Body of pancreas (tissue), 4 donors: ENCODE measurements at regions not wholly inside any gene's neighbourhood (a gene's known extent, or its start where the extent isn't known, plus 50 kb on each side); places are given as distances from the start of the nearest gene placed in this dataset.
"Not testable (repeated sequence)": the region's sequence is repeated elsewhere in the genome, so short reads cannot be mapped to it uniquely, and the experiment has no call there.

ENCODE experiments used
- ATAC-seq: fragments of 150-250 bp; one replicate; pipeline ENCODE4 v1.9.1; 2016
- DNase-seq, 4 donors: peaks; one replicate each; pipeline ENCODE4 v3.0.0-alpha.2; 2019
- H3K27ac ChIP-seq, 4 donors: fragments of 200-600 bp; sonication (generic); 1 replicate in 3 of 4; 2 replicates in 1 of 4; pipeline versions ENCODE4 v1.5.1 to v1.6.1; 2016 to 2019; ENCODE audit warnings: mild to moderate bottlenecking in 1 of 4, mixed read lengths in 1 of 4, moderate library complexity in 1 of 4
- H3K27me3 ChIP-seq, 2 donors: fragments of 200-600 bp; sonication (generic); one replicate each; pipeline ENCODE4 v1.6.0; 2016; ENCODE audit warnings: mild to moderate bottlenecking in 1 of 2
- H3K36me3 ChIP-seq, 2 donors: fragments of 200-600 bp; sonication (generic); replicated peaks in 1 of 2; 2 replicates each; pipeline ENCODE4 v1.5.1; 2016; ENCODE audit warnings: low read depth in 2 of 2; ENCODE audit not compliant: insufficient read depth in 1 of 2
- H3K4me1 ChIP-seq: fragments of 200-600 bp; sonication (generic); one replicate; pipeline ENCODE4 v1.6.0; 2016
- H3K4me3 ChIP-seq, 2 donors: fragments of 200-600 bp; sonication (generic); 1 replicate in 1 of 2; 2 replicates in 1 of 2; pipeline ENCODE4 v1.5.1; 2016 to 2019
- H3K9me3 ChIP-seq, 3 donors: fragments of 200-600 bp; sonication (generic); 1 replicate in 2 of 3; 2 replicates in 1 of 3; pipeline ENCODE4 v1.5.1; 2016
- CTCF ChIP-seq, 7 experiments: fragments of 450-650 bp in 4 of 7; fragments of 200-600 bp in 3 of 7; sonication (generic) in 3 of 7; IDR thresholded peaks; one replicate each; pipeline ENCODE4 v1.5.1; 2016 to 2019; ENCODE audit warnings: antibody characterized with exemption in 7 of 7
- POLR2A ChIP-seq, 3 donors: fragments of 450-650 bp; IDR thresholded peaks; one replicate each; pipeline ENCODE4 v1.6.1; 2016; ENCODE audit warnings: antibody characterized with exemption in 3 of 3, mild to moderate bottlenecking in 2 of 3
- WGBS, 2 donors: methylation state at CpG; one replicate each; pipeline ENCODE4 v1.1.5; 2017; 5-methylcytosine and 5-hydroxymethylcytosine counted together
- intact Hi-C: fragments of 100-400 bp; cut with DNase I; formaldehyde crosslinking; loops from one replicate; pipeline ENCODE4 v1.15.1; 2023

GRCh38 chr12:43206396-43206795 lies 345.6 kb downstream of the ADAMTS20 start:
- Histone ChIP-seq H3K4me3 (no peak overlapping the region), H3K36me3 (no peaks in the 10 kb centered on the region), H3K27ac (no peak overlapping the region), H3K9me3 (no peaks in the 10 kb centered on the region), H3K27me3 (no peaks in the 10 kb centered on the region), H3K4me1 (no peaks in the 10 kb centered on the region)
- intact Hi-C loops = no loop called here
- no peak for DNase-seq
- no peak for ATAC-seq
- TF ChIP-seq POLR2A (IDR thresholded peaks at IDR 0.05) (no peak), CTCF (IDR thresholded peaks at IDR 0.05) (no peak)

- no peak overlapping the region for H3K27ac ChIP-seq
- no peaks in the 10 kb centered on the region for H3K36me3 ChIP-seq
- H3K4me3 ChIP-seq = no peak overlapping the region
- intact Hi-C loops = no loop called here
- no peaks in the 10 kb centered on the region for H3K4me1 ChIP-seq
- 74 to 82% methylated on average over 2 of the region's 2 CpGs for WGBS, 2 donors
- no peaks in the 10 kb centered on the region for H3K27me3 ChIP-seq
- DNase-seq = no peak
- no peak for ATAC-seq
- no peaks in the 10 kb centered on the region for H3K9me3 ChIP-seq
- no peak for TF ChIP-seq CTCF (IDR thresholded peaks at IDR 0.05)
- no peak for TF ChIP-seq POLR2A (IDR thresholded peaks at IDR 0.05)
Observed at GRCh38 chr12:43198608-43199007, 353.4 kb downstream of the ADAMTS20 start.

GRCh38 chr12:43196268-43196907 lies 355.6 kb downstream of the ADAMTS20 start:
- DNase-seq = no peak
- Histone ChIP-seq H3K36me3 (no peaks in the 10 kb centered on the region), H3K27ac (no peak overlapping the region), H3K27me3 (no peaks in the 10 kb centered on the region), H3K9me3 (no peaks in the 10 kb centered on the region), H3K4me1 (no peaks in the 10 kb centered on the region), H3K4me3 (no peak overlapping the region)
- 75 to 88% methylated on average over 2 of the region's 2 CpGs for WGBS, 2 donors
- no peak for ATAC-seq
- intact Hi-C loops = no loop called here
- TF ChIP-seq CTCF (IDR thresholded peaks at IDR 0.05) = no peak
- TF ChIP-seq POLR2A (IDR thresholded peaks at IDR 0.05) = no peak

- H3K27ac ChIP-seq, ATAC-seq, H3K4me3 ChIP-seq, DNase-seq, intact Hi-C loops, H3K4me1 ChIP-seq, H3K9me3 ChIP-seq, H3K27me3 ChIP-seq, H3K36me3 ChIP-seq: not testable (repeated sequence)
- WGBS, 2 donors = 53 to 58% methylated on average over 2 of the region's 2 CpGs
Observed at GRCh38 chr12:43193096-43193495, 358.9 kb downstream of the ADAMTS20 start.

- H3K27me3 ChIP-seq, H3K36me3 ChIP-seq, H3K9me3 ChIP-seq, H3K27ac ChIP-seq, H3K4me3 ChIP-seq, intact Hi-C loops, DNase-seq, H3K4me1 ChIP-seq, ATAC-seq: not testable (repeated sequence)
- 49 to 75% methylated on average over 2 of the region's 2 CpGs for whole genome bisulfite sequencing, 2 donors
Observed at GRCh38 chr12:43192442-43192841, 359.6 kb downstream of the ADAMTS20 start.

GRCh38 chr12:43180242-43180641 lies 371.8 kb downstream of the ADAMTS20 start:
- WGBS, 2 donors = 74 to 83% methylated on average over 4 of the region's 4 CpGs
- no peak overlapping the region for H3K27ac ChIP-seq
- ATAC-seq (no peak), DNase-seq (no peak)
- H3K36me3 ChIP-seq = no peaks in the 10 kb centered on the region
- no peaks in the 10 kb centered on the region for H3K9me3 ChIP-seq
- H3K27me3 ChIP-seq = no peaks in the 10 kb centered on the region
- H3K4me1 ChIP-seq = no peaks in the 10 kb centered on the region
- TF ChIP-seq POLR2A (IDR thresholded peaks at IDR 0.05) (no peak), CTCF (IDR thresholded peaks at IDR 0.05) (no peak)
- intact Hi-C loops = no loop called here
- no peak overlapping the region for H3K4me3 ChIP-seq
